Mesothelial cell of epicardium (in vitro differentiated cells): ENCODE measurements at regions not wholly inside any gene's neighbourhood (a gene's known extent, or its start where the extent isn't known, plus 50 kb on each side); places are given as distances from the start of the nearest gene placed in this dataset.

Experiments
- DNase-seq, 2 experiments: peaks; one replicate each; pipeline ENCODE4 v3.0.0; 2021; ENCODE audit warnings: low spot score in 2 of 2; ENCODE audit not compliant: unreplicated experiment in 2 of 2
- H3K27ac Mint-ChIP-seq: 2 replicates; pipeline ENCODE4 v1.8.0; 2021; ENCODE audit warnings: mixed read lengths
- H3K27me3 Mint-ChIP-seq: 2 replicates; pipeline ENCODE4 v1.8.0; 2021; ENCODE audit warnings: low read depth, mixed read lengths
- H3K36me3 Mint-ChIP-seq: 2 replicates; pipeline ENCODE4 v1.8.0; 2021; ENCODE audit warnings: mixed read lengths
- H3K4me1 Mint-ChIP-seq: 2 replicates; pipeline ENCODE4 v1.8.0; 2021; ENCODE audit warnings: mixed read lengths
- H3K4me3 Mint-ChIP-seq: 2 replicates; pipeline ENCODE4 v1.8.0; 2021; ENCODE audit warnings: mild to moderate bottlenecking, moderate library complexity, mixed read lengths
- H3K9me3 Mint-ChIP-seq: 2 replicates; pipeline ENCODE4 v1.8.0; 2021; ENCODE audit warnings: mixed read lengths
- TF ChIP-seq, protein P1 (sequence below): fragments of 200-600 bp; sonication (generic); IDR thresholded peaks from one replicate; pipeline ENCODE4 v1.5.0; 2021; ENCODE audit warnings: antibody characterized with exemption; ENCODE audit not compliant: unreplicated experiment

DNA sequence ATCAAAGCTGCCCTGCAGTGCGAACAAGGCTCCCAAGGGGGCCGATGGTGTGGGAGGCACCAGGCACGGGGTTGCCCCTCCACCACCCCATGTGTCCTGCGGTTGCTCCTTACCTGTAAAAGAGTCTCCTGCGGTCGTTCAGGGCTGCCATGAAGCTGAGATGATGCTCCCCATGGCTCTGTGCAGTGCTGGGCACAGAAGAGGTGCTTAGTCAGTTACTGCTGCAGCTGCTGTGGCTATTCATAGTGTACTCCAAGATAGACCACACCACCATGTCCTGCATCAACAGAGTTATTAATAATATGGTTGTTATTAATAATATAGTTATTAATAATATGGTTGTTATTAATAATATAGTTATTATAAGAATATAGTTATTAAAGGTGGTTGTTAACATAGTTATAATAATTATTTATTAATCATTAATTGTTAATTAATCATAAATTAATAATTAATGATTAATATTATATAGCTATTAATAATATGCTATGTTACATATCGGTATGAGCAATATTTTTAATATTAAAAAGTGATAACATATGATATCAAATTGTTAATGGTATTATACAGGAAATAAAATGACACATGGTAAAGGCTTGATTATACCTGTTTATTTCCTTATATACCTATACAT lies 97.0 kb upstream of the PFKP start:
- TF ChIP-seq, protein P1, sequence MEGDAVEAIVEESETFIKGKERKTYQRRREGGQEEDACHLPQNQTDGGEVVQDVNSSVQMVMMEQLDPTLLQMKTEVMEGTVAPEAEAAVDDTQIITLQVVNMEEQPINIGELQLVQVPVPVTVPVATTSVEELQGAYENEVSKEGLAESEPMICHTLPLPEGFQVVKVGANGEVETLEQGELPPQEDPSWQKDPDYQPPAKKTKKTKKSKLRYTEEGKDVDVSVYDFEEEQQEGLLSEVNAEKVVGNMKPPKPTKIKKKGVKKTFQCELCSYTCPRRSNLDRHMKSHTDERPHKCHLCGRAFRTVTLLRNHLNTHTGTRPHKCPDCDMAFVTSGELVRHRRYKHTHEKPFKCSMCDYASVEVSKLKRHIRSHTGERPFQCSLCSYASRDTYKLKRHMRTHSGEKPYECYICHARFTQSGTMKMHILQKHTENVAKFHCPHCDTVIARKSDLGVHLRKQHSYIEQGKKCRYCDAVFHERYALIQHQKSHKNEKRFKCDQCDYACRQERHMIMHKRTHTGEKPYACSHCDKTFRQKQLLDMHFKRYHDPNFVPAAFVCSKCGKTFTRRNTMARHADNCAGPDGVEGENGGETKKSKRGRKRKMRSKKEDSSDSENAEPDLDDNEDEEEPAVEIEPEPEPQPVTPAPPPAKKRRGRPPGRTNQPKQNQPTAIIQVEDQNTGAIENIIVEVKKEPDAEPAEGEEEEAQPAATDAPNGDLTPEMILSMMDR, result no peak
- no peaks in the 10 kb centered on the region for H3K9me3 Mint-ChIP-seq
- H3K27me3 Mint-ChIP-seq, result peaks cover 17% of the 10 kb centered on the region
- H3K27ac Mint-ChIP-seq, result no peak overlapping the region
- no peak for DNase-seq
- peaks cover 2% of the 10 kb centered on the region for H3K4me1 Mint-ChIP-seq
- no peak overlapping the region for H3K4me3 Mint-ChIP-seq
- no peaks in the 10 kb centered on the region for H3K36me3 Mint-ChIP-seq

DNA sequence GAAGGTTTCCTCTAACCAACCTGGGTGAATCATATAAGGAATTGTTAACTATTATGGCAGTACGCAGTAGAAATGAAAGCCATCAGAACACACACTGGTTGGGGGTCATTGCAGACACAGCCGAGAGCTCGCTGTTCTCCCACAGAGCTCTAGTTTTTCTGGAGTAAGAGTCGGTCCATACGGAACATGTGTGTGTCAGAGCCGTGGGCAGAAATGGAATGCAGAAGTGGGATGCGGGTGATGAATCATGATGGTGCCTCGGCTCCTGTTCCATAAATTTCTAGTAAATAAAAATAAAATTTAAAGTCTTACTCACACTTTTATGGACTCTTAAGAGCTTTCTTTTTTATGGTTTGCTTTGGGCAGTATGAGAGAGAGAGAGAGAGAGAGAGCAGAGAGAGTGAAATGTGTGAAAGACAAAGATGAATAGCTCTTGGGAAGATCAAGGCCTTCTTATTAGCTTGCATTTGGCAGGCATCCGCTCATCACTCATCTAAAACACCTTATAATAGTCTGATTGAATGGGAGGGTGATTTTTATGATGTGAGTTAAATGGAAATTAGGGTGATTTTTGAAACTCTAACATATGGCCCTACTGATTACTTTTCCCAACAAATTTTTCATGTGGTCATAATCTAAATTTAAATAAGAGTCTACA lies 98.8 kb upstream of the PFKP start:
- H3K27me3 Mint-ChIP-seq, result peaks cover 22% of the 10 kb centered on the region
- H3K4me3 Mint-ChIP-seq, result no peak overlapping the region

DNA sequence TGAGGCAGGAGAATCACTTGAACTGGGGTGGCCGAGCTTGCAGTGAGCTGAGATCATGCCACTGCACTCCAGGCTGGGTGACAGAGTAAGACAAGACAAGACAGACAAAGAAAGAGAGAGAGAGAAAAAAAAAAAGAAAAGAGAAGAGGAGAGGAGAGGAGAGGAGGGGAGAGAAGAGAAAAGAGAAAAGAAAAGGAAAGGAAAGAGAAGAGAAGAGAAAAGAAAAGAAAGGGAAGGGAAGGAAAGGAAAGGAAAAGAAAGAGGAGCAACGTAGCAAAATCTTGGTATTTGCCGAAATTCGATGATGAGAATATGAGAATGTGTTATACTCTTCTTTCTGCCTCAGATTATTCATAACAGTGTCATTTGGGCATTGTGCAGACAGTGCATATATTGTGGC lies 101.2 kb upstream of the PFKP start:
- H3K27me3 Mint-ChIP-seq, result peaks cover 22% of the 10 kb centered on the region
- H3K4me3 Mint-ChIP-seq, result no peak overlapping the region
- peaks cover 12% of the 10 kb centered on the region for H3K9me3 Mint-ChIP-seq
- H3K36me3 Mint-ChIP-seq, result no peaks in the 10 kb centered on the region
- TF ChIP-seq, protein P1, result no peak
- no peak overlapping the region for H3K27ac Mint-ChIP-seq
- no peaks in the 10 kb centered on the region for H3K4me1 Mint-ChIP-seq
- no peak for DNase-seq

More for the DNA sequence above, 98.8 kb upstream of the PFKP start:
- H3K36me3 Mint-ChIP-seq, result no peaks in the 10 kb centered on the region
- no peaks in the 10 kb centered on the region for H3K9me3 Mint-ChIP-seq
- H3K27ac Mint-ChIP-seq, result no peak overlapping the region
- TF ChIP-seq, protein P1, result no peak
- no peaks in the 10 kb centered on the region for H3K4me1 Mint-ChIP-seq
- DNase-seq, result no peak

DNA sequence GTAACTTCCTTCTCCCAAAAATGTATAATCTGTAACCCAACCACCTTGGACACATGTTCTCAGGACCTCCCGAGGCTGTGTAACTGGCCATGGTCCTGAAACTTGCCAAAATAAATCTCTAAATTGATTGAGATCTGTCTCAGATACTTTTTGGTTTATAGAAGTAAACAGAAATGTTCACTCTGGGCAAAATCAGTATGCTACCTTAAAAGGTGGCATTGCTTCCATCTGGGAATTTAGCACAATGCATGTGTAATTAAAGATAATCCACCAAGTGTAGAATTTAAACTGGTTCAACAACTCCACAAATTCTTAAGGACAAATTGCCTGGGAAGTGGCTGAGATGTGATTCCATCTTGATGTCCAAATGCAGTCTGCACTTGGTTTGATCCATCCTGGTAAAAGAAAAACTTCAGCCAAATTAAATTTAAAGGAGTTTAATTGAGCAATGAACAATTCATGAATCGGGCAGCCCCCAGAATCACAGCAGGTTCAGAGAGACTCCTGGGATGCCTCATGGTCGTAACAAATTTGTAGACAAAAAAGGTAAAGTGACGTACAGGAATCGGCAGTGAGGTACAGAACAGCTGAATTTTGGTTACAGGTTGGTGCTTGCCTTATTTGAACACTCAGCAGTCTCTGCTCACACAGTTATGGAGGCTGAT lies 102.6 kb upstream of the PFKP start:
- peaks cover 15% of the 10 kb centered on the region for H3K9me3 Mint-ChIP-seq
- H3K36me3 Mint-ChIP-seq, result no peaks in the 10 kb centered on the region
- H3K4me3 Mint-ChIP-seq, result no peak overlapping the region
- TF ChIP-seq, protein P1, result no peak
- H3K4me1 Mint-ChIP-seq, result no peaks in the 10 kb centered on the region
- peaks cover 22% of the 10 kb centered on the region for H3K27me3 Mint-ChIP-seq
- DNase-seq, result no peak
- no peak overlapping the region for H3K27ac Mint-ChIP-seq

DNA sequence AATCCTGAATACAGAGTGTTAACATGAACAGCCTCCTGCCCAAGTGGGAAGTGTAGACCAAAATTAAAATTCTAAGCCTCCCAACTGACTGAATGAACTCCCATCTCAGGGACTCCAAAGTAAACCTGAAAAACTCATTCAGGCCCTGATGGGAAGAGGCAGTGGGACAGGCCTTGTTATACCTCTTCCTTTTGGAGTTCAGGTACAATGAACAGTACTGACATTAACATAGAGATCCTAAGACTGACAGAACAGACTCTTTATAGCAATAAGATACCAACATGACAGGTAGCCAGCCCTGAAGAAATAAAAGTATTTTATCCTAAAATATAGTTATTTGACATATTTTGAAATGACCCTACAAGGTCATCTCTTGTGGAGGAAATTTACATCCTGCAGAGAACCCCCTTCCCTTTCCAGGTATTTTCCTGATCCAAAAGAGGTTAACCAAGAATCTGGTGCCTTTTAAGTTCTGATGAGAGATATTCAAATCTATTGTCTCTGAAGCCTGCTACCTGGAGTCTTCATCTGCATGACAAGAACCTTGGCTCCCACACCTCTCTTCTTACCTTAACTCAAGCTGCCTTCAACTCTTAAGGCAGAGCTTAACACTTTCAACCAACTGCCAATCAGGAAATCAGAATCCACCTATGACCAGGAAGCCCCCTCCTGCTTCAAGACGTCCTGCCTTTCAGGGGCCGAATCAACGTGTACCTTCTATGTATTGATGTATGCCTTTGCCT lies 103.3 kb upstream of the PFKP start:
- peaks cover 22% of the 10 kb centered on the region for H3K27me3 Mint-ChIP-seq
- DNase-seq, result no peak
- TF ChIP-seq, protein P1, result no peak
- H3K4me3 Mint-ChIP-seq, result no peak overlapping the region
- H3K4me1 Mint-ChIP-seq, result no peaks in the 10 kb centered on the region
- H3K9me3 Mint-ChIP-seq, result peaks cover 15% of the 10 kb centered on the region
- no peak overlapping the region for H3K27ac Mint-ChIP-seq
- H3K36me3 Mint-ChIP-seq, result no peaks in the 10 kb centered on the region
